ENCODE measurements at regions not wholly inside any gene's neighbourhood (a gene's known extent, or its start where the extent isn't known, plus 50 kb on each side); places are given as distances from the start of the nearest gene placed in this dataset.

DNA sequence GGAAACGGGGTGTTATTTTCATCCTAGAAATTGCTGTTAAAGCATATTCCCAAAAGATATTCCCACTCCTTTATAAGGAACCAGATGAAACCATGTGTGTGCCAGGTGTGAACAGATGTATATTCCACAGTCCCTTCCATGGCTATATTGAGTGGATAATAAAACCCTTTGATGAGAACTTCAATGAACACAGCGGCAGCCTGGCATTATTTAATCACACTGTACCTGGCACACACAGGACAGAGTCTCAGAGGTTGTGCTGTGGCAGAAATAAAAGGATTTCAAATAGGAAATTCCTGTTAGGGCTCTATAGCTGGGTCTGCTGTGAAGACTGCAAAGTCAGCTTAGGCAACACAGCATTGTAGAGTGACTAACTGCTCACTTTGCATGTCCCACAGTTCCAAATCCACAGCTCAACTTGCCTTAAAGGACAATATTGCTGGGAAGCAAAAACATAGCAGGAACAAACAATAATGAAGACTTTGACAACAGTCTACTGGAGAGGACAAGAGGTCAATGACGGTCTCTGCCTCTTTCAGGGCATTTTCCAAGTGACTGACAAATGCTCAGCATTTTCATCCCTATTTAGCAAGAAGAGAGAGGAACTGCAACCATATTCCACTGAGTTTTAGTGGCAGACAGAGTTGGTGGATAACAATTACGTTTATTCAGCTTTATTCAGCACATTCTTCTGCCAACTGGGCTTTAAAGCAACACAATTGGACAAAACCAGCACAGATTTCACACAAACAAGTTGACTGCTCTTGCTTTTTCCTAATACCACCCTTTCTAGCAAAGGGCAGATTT lies 255.7 kb upstream of the RGMB start:
- H3K4me3 ChIP-seq (ENCODE audit: low read depth, low read length), result no peak overlapping the region
- TF ChIP-seq CTCF (IDR thresholded peaks at IDR 0.05; ENCODE audit: control insufficient read depth, extremely low read depth, insufficient read depth), result no peak
- no peak for DNase-seq (ENCODE audit: low read depth)

GRCh38 chr5:98518754-98519153 lies 254.7 kb upstream of the RGMB start:
- no peak overlapping the region for H3K4me3 ChIP-seq (ENCODE audit: low read depth, low read length)
- no peak for DNase-seq (ENCODE audit: low read depth)
- no peak for TF ChIP-seq CTCF (IDR thresholded peaks at IDR 0.05; ENCODE audit: control insufficient read depth, extremely low read depth, insufficient read depth)

DNA sequence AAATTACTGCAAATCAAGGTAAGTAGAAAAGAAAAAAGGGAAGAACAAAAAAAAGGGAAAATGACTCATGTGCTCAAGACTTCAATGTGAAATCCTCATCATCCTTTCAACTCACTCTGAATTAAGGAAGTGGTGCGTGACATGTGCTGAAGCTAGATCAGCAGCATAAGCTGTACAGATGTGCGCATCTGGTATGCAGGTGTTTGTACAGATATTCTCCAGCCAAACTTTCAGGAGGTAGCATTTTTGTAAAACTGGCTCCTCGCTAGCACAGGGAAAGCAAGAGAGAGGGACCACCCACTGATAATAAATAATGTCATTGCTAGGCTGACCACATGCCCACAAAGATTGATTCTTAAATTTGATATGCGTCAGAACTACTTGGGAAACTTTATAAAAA lies 253.9 kb upstream of the RGMB start:
- H3K4me3 ChIP-seq (ENCODE audit: low read depth, low read length), result no peak overlapping the region
- TF ChIP-seq CTCF (IDR thresholded peaks at IDR 0.05; ENCODE audit: control insufficient read depth, extremely low read depth, insufficient read depth), result no peak
- no peak for DNase-seq (ENCODE audit: low read depth)

- no peak for TF ChIP-seq CTCF (IDR thresholded peaks at IDR 0.05; ENCODE audit: control insufficient read depth, extremely low read depth, insufficient read depth)
- DNase-seq (ENCODE audit: low read depth), result no peak
- H3K4me3 ChIP-seq (ENCODE audit: low read depth, low read length), result no peak overlapping the region
These were observed 251.6 kb upstream of the RGMB start for GRCh38 chr5:98521821-98522220.

GRCh38 chr5:98524773-98525172 lies 248.7 kb upstream of the RGMB start:
- no peak for DNase-seq (ENCODE audit: low read depth)
- no peak overlapping the region for H3K4me3 ChIP-seq (ENCODE audit: low read depth, low read length)
- no peak for TF ChIP-seq CTCF (IDR thresholded peaks at IDR 0.05; ENCODE audit: control insufficient read depth, extremely low read depth, insufficient read depth)

- DNase-seq (ENCODE audit: low read depth), result no peak
- H3K4me3 ChIP-seq (ENCODE audit: low read depth, low read length), result no peak overlapping the region
- no peak for TF ChIP-seq CTCF (IDR thresholded peaks at IDR 0.05; ENCODE audit: control insufficient read depth, extremely low read depth, insufficient read depth)
These were observed 245.6 kb upstream of the RGMB start for GRCh38 chr5:98527846-98528245.

DNA sequence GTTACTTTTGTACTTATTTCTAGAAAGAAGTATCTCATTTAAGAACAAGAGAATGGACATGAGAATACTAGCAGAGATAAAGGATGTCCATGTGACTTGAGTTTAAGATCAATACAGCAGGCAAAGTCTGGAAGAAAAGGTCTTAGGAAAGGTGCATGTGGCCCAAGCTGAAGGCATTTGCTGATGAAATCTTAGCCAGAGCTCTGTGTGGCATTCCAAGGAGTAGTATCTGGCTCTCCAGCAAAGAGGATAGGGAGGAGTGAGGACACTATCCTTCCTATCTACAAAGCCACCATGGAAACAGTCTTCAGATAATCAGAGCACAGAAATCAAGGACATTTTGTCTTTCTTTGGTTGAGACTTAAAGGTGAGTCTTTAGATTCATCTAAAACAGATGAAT lies 244.1 kb upstream of the RGMB start:
- TF ChIP-seq CTCF (IDR thresholded peaks at IDR 0.05; ENCODE audit: control insufficient read depth, extremely low read depth, insufficient read depth), result no peak
- DNase-seq (ENCODE audit: low read depth), result no peak
- no peak overlapping the region for H3K4me3 ChIP-seq (ENCODE audit: low read depth, low read length)

All from LNCaP clone FGC (cell line).